Hepatocyte (in vitro differentiated cells): ENCODE measurements at regions not wholly inside any gene's neighbourhood (a gene's known extent, or its start where the extent isn't known, plus 50 kb on each side); places are given as distances from the start of the nearest gene placed in this dataset.

Experiments used
- DNase-seq: peaks from one replicate; pipeline ENCODE4 v3.0.0-alpha.2; 2016; ENCODE audit warnings: low spot score
- H2AFZ ChIP-seq: fragments of 200-600 bp; sonication (generic); 2 replicates; pipeline ENCODE4 v1.6.0; 2016; ENCODE audit warnings: antibody characterized with exemption, mild to moderate bottlenecking
- H3K27ac ChIP-seq: fragments of 200-600 bp; sonication (generic); 2 replicates; pipeline ENCODE4 v1.5.1; 2016; ENCODE audit warnings: mild to moderate bottlenecking
- H3K27me3 ChIP-seq: fragments of 200-600 bp; sonication (generic); 2 replicates; pipeline ENCODE4 v1.6.1; 2016
- H3K36me3 ChIP-seq: fragments of 200-600 bp; sonication (generic); replicated peaks from 2 replicates; pipeline ENCODE4 v1.5.1; 2016; ENCODE audit warnings: low read depth; ENCODE audit not compliant: insufficient read depth
- H3K4me1 ChIP-seq: fragments of 200-600 bp; sonication (generic); 2 replicates; pipeline ENCODE4 v1.5.1; 2016; ENCODE audit warnings: mild to moderate bottlenecking, moderate library complexity; ENCODE audit not compliant: insufficient read depth
- H3K4me2 ChIP-seq: fragments of 200-600 bp; sonication (generic); 2 replicates; pipeline ENCODE4 v1.6.0; 2016
- H3K4me3 ChIP-seq: fragments of 200-600 bp; sonication (generic); 2 replicates; pipeline ENCODE4 v1.5.1; 2016; ENCODE audit warnings: mild to moderate bottlenecking
- H3K79me2 ChIP-seq: fragments of 200-600 bp; sonication (generic); 2 replicates; pipeline ENCODE4 v1.6.0; 2017; ENCODE audit warnings: mild to moderate bottlenecking
- H3K9me2 ChIP-seq: fragments of 200-600 bp; sonication (generic); replicated peaks from 2 replicates; pipeline ENCODE4 v1.6.0; 2017; ENCODE audit warnings: mild to moderate bottlenecking; ENCODE audit not compliant: insufficient read depth
- H3K9me3 ChIP-seq: fragments of 200-600 bp; sonication (generic); 2 replicates; pipeline ENCODE4 v1.5.1; 2016; ENCODE audit warnings: low read depth, mild to moderate bottlenecking
- H4K20me1 ChIP-seq: fragments of 200-600 bp; sonication (generic); 2 replicates; pipeline ENCODE4 v1.6.0; 2016; ENCODE audit warnings: mild to moderate bottlenecking; ENCODE audit not compliant: insufficient read depth, poor library complexity, severe bottlenecking
- CTCF ChIP-seq: fragments of 200-600 bp; sonication (generic); IDR thresholded peaks from 2 replicates; pipeline ENCODE4 v1.5.1; 2016; ENCODE audit warnings: antibody characterized with exemption, mild to moderate bottlenecking; ENCODE audit not compliant: poor library complexity
- EZH2 ChIP-seq: fragments of 200-600 bp; sonication (generic); IDR thresholded peaks from 2 replicates; pipeline ENCODE4 v1.6.1; 2016; ENCODE audit warnings: antibody characterized with exemption, mild to moderate bottlenecking, borderline replicate concordance
- EZH2phosphoT487 ChIP-seq: fragments of 200-600 bp; sonication (generic); IDR thresholded peaks from one replicate; pipeline ENCODE4 v1.6.1; 2018; ENCODE audit warnings: antibody characterized with exemption, mild to moderate bottlenecking, low read depth, moderate library complexity; ENCODE audit not compliant: unreplicated experiment, severe bottlenecking
- WGBS: methylation state at CpG from one replicate; pipeline ENCODE4 v1.1.6; 2016; ENCODE audit warnings: low lambda C conversion rate; ENCODE audit errors: missing lambda C conversion rate; 5-methylcytosine and 5-hydroxymethylcytosine counted together

GRCh38 chr6:129947797-129948196 is 70.6 kb upstream of the L3MBTL3 start:
- Histone ChIP-seq H3K4me3 (no peak overlapping the region), H3K4me2 (no peak overlapping the region), H3K79me2 (no peaks in the 10 kb centered on the region), H3K36me3 (no peaks in the 10 kb centered on the region), H3K4me1 (no peaks in the 10 kb centered on the region), H2AFZ (no peak overlapping the region), H3K27ac (no peak overlapping the region), H3K9me2 (no peaks in the 10 kb centered on the region), H3K27me3 (no peaks in the 10 kb centered on the region), H3K9me3 (no peaks in the 10 kb centered on the region), H4K20me1 (no peaks in the 10 kb centered on the region)
- DNase-seq, result no peak
- TF ChIP-seq EZH2 (no peak), CTCF (no peak), EZH2phosphoT487 (no peak)
- WGBS, result 80% methylated on average over 1 of the region's 1 CpG

GRCh38 chr6:129946439-129947140 is 71.8 kb upstream of the L3MBTL3 start:
- Histone ChIP-seq H2AFZ (no peak overlapping the region), H4K20me1 (no peaks in the 10 kb centered on the region), H3K36me3 (no peaks in the 10 kb centered on the region), H3K9me3 (no peaks in the 10 kb centered on the region), H3K4me1 (no peaks in the 10 kb centered on the region), H3K27ac (no peak overlapping the region), H3K27me3 (no peaks in the 10 kb centered on the region), H3K4me2 (peak overlapping the region; percentile 50), H3K9me2 (no peaks in the 10 kb centered on the region), H3K4me3 (no peak overlapping the region), H3K79me2 (no peaks in the 10 kb centered on the region)
- DNase-seq, result no peak
- WGBS, result 32% methylated on average over 9 of the region's 9 CpGs
- TF ChIP-seq EZH2phosphoT487, result no peak
- TF ChIP-seq CTCF, result no peak
- TF ChIP-seq EZH2, result no peak

- no peak overlapping the region for H2AFZ ChIP-seq
- no peaks in the 10 kb centered on the region for H3K27me3 ChIP-seq
- WGBS, result 85% methylated on average over 11 of the region's 11 CpGs
- no peaks in the 10 kb centered on the region for H3K9me2 ChIP-seq
- no peak overlapping the region for H3K4me3 ChIP-seq
- no peak overlapping the region for H3K27ac ChIP-seq
- no peaks in the 10 kb centered on the region for H3K4me1 ChIP-seq
- no peaks in the 10 kb centered on the region for H3K36me3 ChIP-seq
- H3K4me2 ChIP-seq, result no peak overlapping the region
- no peak for DNase-seq
- no peak for TF ChIP-seq EZH2phosphoT487
- TF ChIP-seq EZH2, result no peak
- TF ChIP-seq CTCF, result no peak
- no peaks in the 10 kb centered on the region for H3K79me2 ChIP-seq
- H4K20me1 ChIP-seq, result no peaks in the 10 kb centered on the region
- no peaks in the 10 kb centered on the region for H3K9me3 ChIP-seq
Observed at GRCh38 chr6:129943637-129944271, 74.6 kb upstream of the L3MBTL3 start.
